K562 (cell line): ENCODE measurements at regions not wholly inside any gene's neighbourhood (a gene's known extent, or its start where the extent isn't known, plus 50 kb on each side); places are given as distances from the start of the nearest gene placed in this dataset.

Experiments
- ATAC-seq: fragments of 200-7000 bp; cut with Tn5 transposase; 3 replicates; pipeline ENCODE4 v1.9.1; 2020; ENCODE audit warnings: moderate library complexity
- BruUV-seq: library from RNA; stranded (reverse); fragments of 400-500 nt; replicated peaks from 2 replicates; lab custom pipeline; 2021; lab: Mats Ljungman, UMichigan
- CTCF ChIA-PET: fragments of 300-600 bp; formaldehyde crosslinking; extraction: SDS; loops from one replicate; lab custom pipeline; 2021; ENCODE audit warnings: low intra/inter-chr PET ratio; lab: Yijun Ruan, JAX
- POLR2A ChIA-PET: fragments of 300-600, 350-650 bp; sonication (Branson Sonifier 250); formaldehyde crosslinking; extraction: SDS; loops from one replicate; lab custom pipeline; 2021; ENCODE audit warnings: antibody characterized with exemption, inconsistent platforms; lab: Yijun Ruan, JAX
- DNase-seq, 4 experiments: peaks; one replicate each; pipeline versions ENCODE4 v3.0.0 to v3.0.0-alpha.2; 2011 to 2018; ENCODE audit warnings: low spot score in 3 of 4, mixed read lengths in 3 of 4; ENCODE audit errors: extremely low read depth in 1 of 4
- FAIRE-seq: peaks from 2 replicates; lab custom pipeline; 2011; peaks lifted over from hg19 to GRCh38; lab: Jason Lieb, UNC
- H2AFZ ChIP-seq: 2 replicates; pipeline ENCODE4 v1.6.0; 2011; ENCODE audit warnings: low read depth, low read length, control low read depth, inconsistent platforms
- H3K27ac ChIP-seq: fragments of 200-600 bp; 3 replicates; pipeline ENCODE4 v1.8.0; 2011; ENCODE audit warnings: low read depth, mild to moderate bottlenecking, control low read depth, inconsistent platforms, low read length, moderate library complexity, mixed read lengths; ENCODE audit errors: extremely low read depth
- H3K27me3 ChIP-seq, 2 experiments: fragments of 300-600 bp in 1 of 2; 2 replicates in 1 of 2; 3 replicates in 1 of 2; pipeline versions ENCODE4 v1.6.0 to v1.8.0; 2011; ENCODE audit warnings: inconsistent platforms in 2 of 2, low read length in 2 of 2, mild to moderate bottlenecking in 1 of 2, mixed read lengths in 1 of 2, moderate library complexity in 1 of 2; ENCODE audit not compliant: control insufficient read depth in 2 of 2, insufficient read depth in 2 of 2
- H3K36me3 ChIP-seq: fragments of 300-600 bp; 3 replicates; pipeline ENCODE4 v1.8.0; 2011; ENCODE audit warnings: mild to moderate bottlenecking, low read length, inconsistent platforms; ENCODE audit not compliant: control insufficient read depth, insufficient read depth
- H3K4me1 ChIP-seq, 2 experiments: fragments of 200-600 bp in 1 of 2; replicated peaks in 1 of 2; 2 replicates in 1 of 2; 3 replicates in 1 of 2; pipeline versions ENCODE4 v1.5.1 to v1.8.0; 2011; ENCODE audit warnings: inconsistent platforms in 2 of 2, low read length in 2 of 2, mild to moderate bottlenecking in 1 of 2, mixed read lengths in 1 of 2, moderate library complexity in 1 of 2; ENCODE audit not compliant: control insufficient read depth in 2 of 2, insufficient read depth in 2 of 2
- H3K4me2 ChIP-seq: 2 replicates; pipeline ENCODE4 v1.6.1; 2011; ENCODE audit warnings: low read length, control low read depth, inconsistent platforms, mixed read lengths; ENCODE audit not compliant: insufficient read depth
- H3K4me3 ChIP-seq: fragments of 200-600 bp; sonication (generic), shearing (Covaris generic); 2 replicates; pipeline ENCODE4 v1.5.1; 2016; ENCODE audit warnings: control low read depth, inconsistent platforms
- H3K79me2 ChIP-seq: fragments of 200-600 bp; 3 replicates; pipeline ENCODE4 v1.8.0; 2011; ENCODE audit warnings: low read length, inconsistent platforms; ENCODE audit not compliant: control insufficient read depth, insufficient read depth
- H3K9ac ChIP-seq, 2 experiments: 2 replicates each; pipeline versions ENCODE4 v1.6.0 to v1.6.1; 2011; ENCODE audit warnings: low read depth in 2 of 2, low read length in 2 of 2, control low read depth in 1 of 2, inconsistent platforms in 1 of 2, mild to moderate bottlenecking in 1 of 2, mixed read lengths in 1 of 2; ENCODE audit not compliant: insufficient read depth in 1 of 2
- H3K9me1 ChIP-seq: one replicate; pipeline ENCODE4 v1.6.0; 2011; ENCODE audit warnings: inconsistent platforms, mild to moderate bottlenecking, low read length, moderate library complexity; ENCODE audit not compliant: control insufficient read depth, insufficient read depth
- H3K9me3 ChIP-seq: replicated peaks from 2 replicates; pipeline ENCODE4 v1.5.1; 2011; ENCODE audit warnings: low read depth, low read length, inconsistent platforms; ENCODE audit not compliant: control insufficient read depth, insufficient read depth
- H4K20me1 ChIP-seq: replicated peaks from 2 replicates; pipeline ENCODE4 v1.6.1; 2011; ENCODE audit warnings: low read length, inconsistent platforms, mixed read lengths; ENCODE audit not compliant: control insufficient read depth, insufficient read depth
- ETS2 ChIP-seq: IDR thresholded peaks from 2 replicates; pipeline ENCODE4 v1.6.1; 2016; ENCODE audit warnings: borderline replicate concordance, missing genetic modification characterization, mild to moderate bottlenecking, moderate library complexity, missing compliant biosample characterization; ENCODE audit not compliant: poor library complexity, severe bottlenecking
- ETV1 ChIP-seq: fragments of 450-650 bp; conservative IDR thresholded peaks from 2 replicates; pipeline ENCODE4 v1.6.1; 2016; ENCODE audit warnings: missing genetic modification characterization, control low read depth, low read depth, missing compliant biosample characterization
- MTA3 ChIP-seq: fragments of 450-650 bp; formaldehyde crosslinking; IDR thresholded peaks from 2 replicates; pipeline ENCODE4 v1.6.1; 2017; ENCODE audit warnings: mild to moderate bottlenecking, borderline replicate concordance
- WGBS: fragments of 100-300 bp; shearing (Covaris generic); methylation state at CpG from one replicate; pipeline ENCODE4 v1.1.6; 2016; ENCODE audit warnings: low coverage, mixed read lengths; ENCODE audit not compliant: insufficient coverage; ENCODE audit errors: missing lambda C conversion rate; 5-methylcytosine and 5-hydroxymethylcytosine counted together
- in situ Hi-C: fragments of 300-500 bp; cut with MboI; formaldehyde crosslinking; loops from 4 replicates; pipeline ENCODE4 v1.15.0; 2018; ENCODE audit warnings: inconsistent platforms, mixed read lengths
- intact Hi-C: fragments of 100-400 bp; cut with micrococcal nuclease; formaldehyde crosslinking; loops from 2 replicates; pipeline ENCODE4 v1.14.2; 2022
- TF ChIP-seq, protein P1 (sequence below): fragments of 250-450 bp; sonication (Bioruptor Pico); IDR thresholded peaks from 2 replicates; pipeline ENCODE4 v1.8.0; 2021; ENCODE audit warnings: mild to moderate bottlenecking, moderate library complexity

DNA sequence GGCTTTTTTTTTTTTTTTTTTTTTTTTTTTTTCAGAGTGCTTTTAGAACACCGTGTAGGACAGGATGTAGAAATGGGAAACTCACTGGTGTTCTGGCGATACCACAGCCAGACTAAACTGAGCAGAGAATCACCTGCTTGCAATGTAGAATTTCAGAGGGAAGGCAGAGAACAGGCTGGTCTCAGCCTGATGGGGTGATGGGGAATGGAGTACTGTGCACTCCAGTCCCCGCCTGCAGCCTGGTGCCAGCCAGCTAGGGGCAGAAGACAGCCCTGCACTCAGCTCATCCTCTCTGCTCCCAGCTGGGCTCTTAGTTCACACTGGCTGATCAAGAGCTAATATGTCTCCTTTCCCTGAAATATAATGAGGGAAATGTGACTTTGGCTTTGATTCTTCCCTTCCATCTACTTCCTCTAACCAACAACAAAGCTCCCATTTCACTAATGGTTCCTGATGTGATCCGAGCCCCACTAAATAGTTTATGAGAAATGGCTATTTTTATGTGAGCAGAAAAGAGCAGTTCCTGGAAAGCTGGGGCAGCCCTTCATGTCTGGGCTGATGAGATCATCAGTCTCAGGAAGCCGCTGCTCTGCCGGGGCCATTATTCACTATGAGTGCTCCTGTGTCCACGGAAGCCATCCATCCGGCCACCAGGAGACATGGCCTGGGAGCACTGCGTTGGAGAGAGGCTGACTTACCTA, 209.7 kb downstream of the GADD45G start:
- TF ChIP-seq ETS2 (tag) (no peak), ETV1 (tag) (peak; percentile 34; the same call in 1 of the 2 replicates)
- no peaks in the 10 kb centered on the region for H3K4me1 ChIP-seq
- ATAC-seq (no peak), FAIRE-seq (no peak), DNase-seq (no peak)
- no TSS peak for BruUV-seq
- H4K20me1 ChIP-seq: no peaks in the 10 kb centered on the region
- H3K79me2 ChIP-seq: no peaks in the 10 kb centered on the region
- intact Hi-C loops (no loop called here), in situ Hi-C loops (no loop called here)
- peaks cover 0 to 8% of the 10 kb centered on the region in 2 experiments; a peak in 1 of 5 replicates for H3K27me3 ChIP-seq
- ChIA-PET CTCF (no interaction called here), POLR2A (no interaction called here)
- H3K4me3 ChIP-seq: no peak overlapping the region
- no peaks in the 10 kb centered on the region for H3K36me3 ChIP-seq
- H3K9me1 ChIP-seq: no peaks in the 10 kb centered on the region
- 0% methylated on average over 6 of the region's 9 CpGs for WGBS
- no peak overlapping the region for H3K4me2 ChIP-seq
- no peak overlapping the region for H2AFZ ChIP-seq
- H3K27ac ChIP-seq: no peak overlapping the region
- H3K9ac ChIP-seq: no peak overlapping the region
- H3K9me3 ChIP-seq: no peaks in the 10 kb centered on the region

DNA sequence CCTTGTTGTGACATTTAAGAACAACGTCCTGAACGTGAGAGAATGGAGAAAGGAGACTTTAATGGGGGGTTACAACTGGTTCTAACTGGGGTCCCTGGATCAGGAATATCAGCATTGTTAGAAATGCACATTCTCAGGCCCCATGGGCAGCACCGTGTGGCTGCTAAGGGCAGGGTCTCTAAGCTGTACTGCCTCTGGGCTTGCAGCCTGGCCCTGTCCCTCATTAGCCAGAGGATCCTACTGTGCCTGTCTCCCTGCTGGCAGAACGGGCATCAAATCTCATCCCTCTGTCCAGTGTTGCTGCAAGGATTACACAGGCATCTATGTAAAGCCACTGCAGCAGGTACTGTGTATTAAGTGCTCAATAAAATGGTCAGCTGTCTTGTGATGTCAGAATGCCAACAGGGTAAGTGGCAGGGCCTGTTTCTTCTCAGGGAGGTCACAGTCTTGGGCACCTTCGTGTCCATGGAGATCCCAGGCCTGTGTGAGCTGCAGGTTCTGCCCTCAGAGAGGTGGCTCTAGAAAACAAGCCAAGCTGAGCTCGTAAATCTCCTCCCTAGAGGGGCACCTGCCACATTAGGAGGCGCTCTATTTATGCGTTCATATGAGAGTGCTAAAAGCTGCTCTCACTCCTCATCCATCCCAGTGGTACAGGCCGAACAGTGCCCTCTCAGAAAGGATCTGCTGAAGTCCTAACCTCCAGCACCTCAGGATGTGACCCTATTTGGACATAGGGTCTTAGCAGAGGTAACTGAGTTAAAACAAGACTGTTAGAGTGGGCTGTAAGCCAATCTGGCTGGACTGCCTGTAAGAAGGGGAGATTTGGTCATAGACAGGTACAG, 210.5 kb downstream of the GADD45G start:
- POLR2A ChIA-PET: no interaction called here
- FAIRE-seq: no peak
- no TSS peak for BruUV-seq
- Histone ChIP-seq H3K9me3 (no peaks in the 10 kb centered on the region), H3K4me1 (no peaks in the 10 kb centered on the region), H3K79me2 (no peaks in the 10 kb centered on the region), H4K20me1 (no peaks in the 10 kb centered on the region), H3K9me1 (no peaks in the 10 kb centered on the region), H3K9ac (no peak overlapping the region), H3K4me2 (no peak overlapping the region), H3K27ac (no peak overlapping the region), H3K36me3 (no peaks in the 10 kb centered on the region), H3K4me3 (no peak overlapping the region), H2AFZ (no peak overlapping the region), H3K27me3 (peaks cover 0 to 8% of the 10 kb centered on the region in 2 experiments; a peak in 1 of 5 replicates)
- no peak for DNase-seq
- ATAC-seq: no peak
- CTCF ChIA-PET: no interaction called here
- TF ChIP-seq, protein P1, sequence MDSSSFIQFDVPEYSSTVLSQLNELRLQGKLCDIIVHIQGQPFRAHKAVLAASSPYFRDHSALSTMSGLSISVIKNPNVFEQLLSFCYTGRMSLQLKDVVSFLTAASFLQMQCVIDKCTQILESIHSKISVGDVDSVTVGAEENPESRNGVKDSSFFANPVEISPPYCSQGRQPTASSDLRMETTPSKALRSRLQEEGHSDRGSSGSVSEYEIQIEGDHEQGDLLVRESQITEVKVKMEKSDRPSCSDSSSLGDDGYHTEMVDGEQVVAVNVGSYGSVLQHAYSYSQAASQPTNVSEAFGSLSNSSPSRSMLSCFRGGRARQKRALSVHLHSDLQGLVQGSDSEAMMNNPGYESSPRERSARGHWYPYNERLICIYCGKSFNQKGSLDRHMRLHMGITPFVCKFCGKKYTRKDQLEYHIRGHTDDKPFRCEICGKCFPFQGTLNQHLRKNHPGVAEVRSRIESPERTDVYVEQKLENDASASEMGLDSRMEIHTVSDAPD (CRISPR knock-in tag): no peak
- no peak for TF ChIP-seq MTA3
- in situ Hi-C loops (no loop called here), intact Hi-C loops (no loop called here)
- WGBS: 1% methylated on average over 9 of the region's 9 CpGs
